GM19043 (cell line): ENCODE measurements at regions not wholly inside any gene's neighbourhood (a gene's known extent, or its start where the extent isn't known, plus 50 kb on each side); places are given as distances from the start of the nearest gene placed in this dataset.

Source experiments
- ATAC-seq: cut with Tn5 transposase; IDR thresholded peaks from one replicate; pipeline ENCODE4 v1.9.1; 2021; ENCODE audit warnings: low read depth; ENCODE audit not compliant: unreplicated experiment

DNA sequence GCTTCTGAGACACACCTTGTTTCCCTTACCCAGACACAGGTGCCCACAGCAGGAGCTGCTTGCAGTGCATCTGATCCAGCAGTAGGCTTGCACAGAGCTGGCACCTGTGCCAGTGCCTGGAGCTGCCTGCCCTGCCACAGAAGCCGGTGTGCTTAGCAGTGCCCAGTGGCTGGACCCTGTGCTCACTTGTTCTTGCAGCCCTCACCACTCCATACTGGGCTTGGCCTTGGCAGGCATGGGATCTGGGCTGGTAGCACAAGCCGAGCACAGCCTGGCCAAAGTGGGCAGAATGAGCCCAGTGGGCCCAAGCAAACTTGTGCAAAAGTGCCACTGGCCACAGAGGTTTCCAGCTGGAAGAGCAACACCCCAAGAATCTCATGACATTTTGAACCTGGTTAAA lies 1950.4 kb downstream of the SUCLG1 start:
- no peak for ATAC-seq

GRCh38 chr2:82507657-82508056 lies 1951.4 kb downstream of the SUCLG1 start:
- ATAC-seq = no peak

DNA sequence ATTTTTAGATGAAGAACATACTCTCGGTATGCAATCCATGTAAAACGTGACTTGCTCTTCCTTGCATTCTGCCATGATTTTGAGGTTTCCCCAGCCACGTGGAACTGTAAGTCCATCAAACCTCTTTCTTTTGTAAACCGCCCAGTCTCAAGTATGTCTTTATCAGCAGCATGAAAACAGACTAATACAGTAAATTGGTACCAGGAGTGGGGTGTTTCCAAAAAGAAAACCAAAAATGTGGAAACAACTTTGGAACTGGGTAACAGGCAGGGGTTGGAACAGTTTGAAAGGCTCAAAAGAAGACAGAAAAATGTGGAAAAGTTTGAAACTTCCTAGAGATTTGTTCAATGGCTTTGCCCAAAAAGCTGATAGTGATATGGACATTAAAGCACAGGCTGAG lies 1957.9 kb downstream of the SUCLG1 start:
- ATAC-seq = no peak

- ATAC-seq = no peak
These were observed 1960.2 kb downstream of the SUCLG1 start for GRCh38 chr2:82498777-82499443.

- no peak for ATAC-seq
These were observed 1964.3 kb downstream of the SUCLG1 start for GRCh38 chr2:82494739-82495138.

GRCh38 chr2:82491591-82491990 lies 1967.5 kb downstream of the SUCLG1 start:
- ATAC-seq = no peak

DNA sequence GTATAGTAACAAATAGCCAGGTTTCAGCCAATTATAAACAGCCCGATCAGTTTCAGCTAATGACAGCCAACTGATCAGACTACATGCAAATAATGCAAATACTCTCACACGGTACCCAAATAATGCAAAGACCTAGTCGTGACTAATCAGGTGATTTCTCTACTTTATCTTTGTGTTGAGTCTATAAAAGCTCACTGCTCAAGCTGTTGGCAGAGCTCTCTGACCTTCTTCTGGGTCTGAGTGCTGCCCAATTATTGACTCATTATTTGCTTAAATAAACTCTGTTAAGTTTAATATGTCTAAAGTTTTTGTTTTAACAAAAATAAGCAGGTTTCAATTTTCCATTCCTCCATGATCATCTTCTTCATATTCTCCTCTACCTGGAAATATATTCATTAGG lies 1971.7 kb downstream of the SUCLG1 start:
- no peak for ATAC-seq

DNA sequence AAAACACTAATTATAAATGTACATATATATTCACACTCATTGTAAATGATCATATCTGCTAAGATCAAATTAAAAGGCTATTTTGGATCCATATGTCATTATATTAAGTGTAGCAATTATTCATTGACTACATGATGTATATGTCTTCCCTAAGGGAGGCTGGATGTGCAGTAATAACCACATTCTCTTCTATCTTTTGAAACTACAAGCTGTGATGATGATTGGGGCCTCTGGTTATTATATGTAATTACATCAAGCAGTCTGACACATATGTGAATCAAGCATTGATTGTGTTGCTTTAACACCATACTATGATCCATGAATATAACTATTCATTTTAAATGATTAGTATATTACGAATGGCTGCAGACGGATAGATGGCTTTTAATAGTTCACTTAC lies 1973.4 kb downstream of the SUCLG1 start:
- no peak for ATAC-seq

- no peak for ATAC-seq
These were observed 1977.9 kb downstream of the SUCLG1 start for GRCh38 chr2:82481207-82481606.

- ATAC-seq = no peak
These were observed 1980.4 kb downstream of the SUCLG1 start for GRCh38 chr2:82478641-82479040.

GRCh38 chr2:82476094-82476493 lies 1983.0 kb downstream of the SUCLG1 start:
- ATAC-seq = no peak

GRCh38 chr2:82428251-82428650 lies 2030.8 kb downstream of the SUCLG1 start:
- ATAC-seq = no peak

DNA sequence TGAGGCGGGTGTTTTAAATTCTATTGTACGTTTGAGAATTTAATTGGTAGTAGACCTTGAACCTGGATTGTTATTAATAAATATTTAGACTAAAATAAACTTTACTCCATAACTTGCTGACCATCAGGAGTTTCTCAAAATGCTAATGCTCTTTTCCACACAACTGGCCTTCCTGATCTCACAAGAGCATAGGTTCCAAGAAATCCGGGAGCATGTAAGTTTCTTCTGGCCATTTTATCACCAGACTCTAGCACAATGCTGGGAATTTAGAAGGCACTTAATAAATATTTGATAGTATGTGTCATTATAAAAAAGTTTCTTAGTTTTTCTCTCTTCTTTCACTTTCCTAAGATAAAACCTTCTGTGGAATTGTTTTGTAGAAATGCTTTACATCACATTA lies 2047.1 kb downstream of the SUCLG1 start:
- ATAC-seq = no peak

DNA sequence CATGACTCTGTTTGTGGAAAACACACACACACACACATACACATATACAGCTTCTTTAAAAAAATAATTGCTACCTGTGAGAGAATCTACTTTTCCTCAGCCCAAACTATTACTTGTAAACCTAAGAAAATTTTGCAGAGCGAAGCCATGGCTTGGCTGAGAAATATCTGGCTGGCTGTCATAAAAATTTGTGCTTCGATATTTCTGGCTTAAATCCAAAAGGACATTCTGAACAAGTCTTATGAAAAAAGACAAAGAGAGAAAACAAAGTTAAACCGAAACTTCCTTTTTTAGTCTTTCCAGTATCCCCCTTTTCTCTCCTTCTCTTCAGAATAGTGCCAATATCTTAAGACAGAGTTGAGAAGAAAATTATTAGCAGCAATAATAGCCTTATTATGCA lies 2048.0 kb downstream of the SUCLG1 start:
- no peak for ATAC-seq

- ATAC-seq = no peak
These were observed 2063.5 kb downstream of the SUCLG1 start for GRCh38 chr2:82395531-82395930.

DNA sequence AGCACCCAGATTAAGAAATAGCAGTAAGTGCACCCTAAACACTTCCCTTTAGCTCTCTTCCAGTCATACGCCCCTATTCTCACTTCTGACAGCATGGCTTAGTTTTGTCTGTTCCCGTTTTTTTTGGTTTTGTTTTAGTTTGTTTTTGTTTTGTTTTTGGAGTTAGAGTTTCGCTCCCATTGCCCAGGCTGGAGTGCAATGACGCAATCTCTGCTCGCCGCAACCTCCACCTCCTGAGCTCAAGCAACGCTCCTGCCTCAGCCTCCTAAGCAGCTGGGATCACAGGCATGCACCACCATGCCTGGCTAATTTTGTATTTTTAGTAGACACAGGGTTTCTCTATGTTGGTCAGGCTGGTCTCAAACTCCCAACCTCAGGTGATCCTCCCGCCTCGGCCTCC lies 2067.7 kb downstream of the SUCLG1 start:
- ATAC-seq = no peak

- ATAC-seq = no peak
These were observed 2051.1 kb upstream of the LRRTM1 start for GRCh38 chr2:82355622-82356021.

- ATAC-seq = no peak
These were observed 2041.4 kb upstream of the LRRTM1 start for GRCh38 chr2:82345910-82346309.

GRCh38 chr2:82344670-82345069 lies 2040.1 kb upstream of the LRRTM1 start:
- no peak for ATAC-seq

- no peak for ATAC-seq
These were observed 2037.8 kb upstream of the LRRTM1 start for GRCh38 chr2:82342356-82342755.

DNA sequence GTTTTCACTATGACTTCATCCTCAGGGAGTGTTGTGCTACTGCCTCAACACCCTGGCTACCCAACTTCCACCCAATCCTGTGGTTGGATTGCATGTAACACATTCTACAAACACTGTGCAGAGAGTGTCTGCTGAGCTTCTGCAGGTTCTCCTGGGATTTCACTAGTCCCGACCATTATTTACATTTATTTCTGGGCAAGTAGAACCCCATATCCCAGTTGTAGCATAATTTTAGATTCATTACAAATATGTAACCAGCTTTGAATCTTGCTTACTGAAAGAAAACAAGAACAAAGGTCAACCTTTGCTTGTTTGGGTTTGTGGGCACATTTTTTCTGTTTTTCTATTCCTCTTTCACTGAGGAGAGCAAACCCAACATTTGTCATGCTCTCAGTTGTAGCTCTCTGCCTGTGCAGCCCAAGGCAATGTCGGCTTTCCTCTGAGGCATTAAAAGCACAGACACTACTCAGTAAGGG lies 2036.1 kb upstream of the LRRTM1 start:
- ATAC-seq = no peak

- ATAC-seq = no peak
These were observed 2035.3 kb upstream of the LRRTM1 start for GRCh38 chr2:82339805-82340204.

DNA sequence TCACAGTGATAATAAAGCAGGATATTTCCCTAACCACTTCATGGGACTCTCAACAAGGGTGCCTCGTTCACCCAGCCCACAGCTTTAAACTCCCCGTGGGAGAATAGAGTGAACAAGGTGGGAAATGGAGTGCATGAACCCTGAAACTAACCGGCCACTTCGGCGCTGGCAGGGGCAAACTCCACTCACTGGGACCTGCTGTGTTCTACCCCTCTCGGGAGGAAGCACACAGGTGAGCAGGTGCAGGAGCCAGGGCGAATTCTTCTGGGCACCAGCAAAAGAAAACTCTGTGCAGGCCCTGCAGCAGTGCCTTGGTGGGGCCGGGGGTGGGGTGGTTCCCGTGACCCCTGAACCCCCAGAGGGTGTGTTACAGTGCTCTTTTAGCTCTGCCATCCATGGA lies 2029.1 kb upstream of the LRRTM1 start:
- no peak for ATAC-seq
